Stomach (tissue), 4 donors: ENCODE measurements at regions not wholly inside any gene's neighbourhood (a gene's known extent, or its start where the extent isn't known, plus 50 kb on each side); places are given as distances from the start of the nearest gene placed in this dataset.

ENCODE experiments used
- EP300 ChIP-seq: sonication (generic); formaldehyde crosslinking; IDR thresholded peaks from one replicate; pipeline ENCODE4 v1.6.1; 2017; ENCODE audit warnings: antibody characterized with exemption
- POLR2A ChIP-seq, 4 donors: fragments of 450-650 bp; IDR thresholded peaks; one replicate each; pipeline ENCODE4 v1.6.1; 2016; ENCODE audit warnings: antibody characterized with exemption in 4 of 4, control low read depth in 2 of 4, mild to moderate bottlenecking in 1 of 4, moderate library complexity in 1 of 4
- POLR2AphosphoS5 ChIP-seq, 3 donors: sonication (generic); formaldehyde crosslinking; IDR thresholded peaks; one replicate each; pipeline ENCODE4 v1.6.1; 2016; ENCODE audit warnings: antibody characterized with exemption in 3 of 3
- TF ChIP-seq, protein P1 (sequence below), 7 experiments: fragments of 450-650 bp in 4 of 7; fragments of 200-600 bp in 3 of 7; sonication (generic) in 3 of 7; IDR thresholded peaks; one replicate each; pipeline ENCODE4 v1.5.1; 2016 to 2019; ENCODE audit warnings: antibody characterized with exemption in 7 of 7, control low read depth in 2 of 7, mild to moderate bottlenecking in 1 of 7

DNA sequence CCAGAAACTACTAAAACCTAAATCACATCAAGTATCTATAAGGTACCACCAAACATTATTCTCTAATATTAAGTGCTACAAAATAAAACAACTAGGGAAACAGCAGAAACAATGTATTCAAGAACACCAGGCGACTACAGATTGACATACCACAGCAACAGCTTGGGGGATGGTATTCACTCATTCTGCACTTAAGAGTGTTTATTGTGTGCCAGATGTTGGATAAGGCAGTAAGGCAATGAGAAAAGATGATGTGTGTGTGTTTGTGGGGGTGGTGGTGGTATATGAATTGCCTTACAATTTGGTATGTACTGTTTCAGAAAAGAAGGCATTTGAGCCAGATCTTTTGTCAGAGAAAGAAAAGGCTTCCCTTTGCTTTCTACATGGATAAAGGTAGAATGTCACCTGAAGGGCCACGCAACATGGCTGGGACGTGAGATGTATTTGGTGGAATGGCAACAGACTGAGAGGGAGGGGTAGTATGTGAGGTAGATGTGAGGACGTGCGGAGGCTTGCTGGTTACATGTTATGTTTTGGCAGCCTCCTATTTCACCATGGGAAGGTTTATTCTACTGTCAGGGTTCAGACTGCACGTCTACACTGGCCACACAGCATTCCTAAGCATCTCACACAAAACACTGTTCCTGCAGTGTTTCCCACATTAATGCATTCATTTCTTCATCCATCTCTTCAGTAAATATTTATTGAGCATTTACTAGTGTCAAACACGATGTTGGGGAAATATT lies 300.7 kb downstream of the KLF12 start:
- TF ChIP-seq, protein P1, sequence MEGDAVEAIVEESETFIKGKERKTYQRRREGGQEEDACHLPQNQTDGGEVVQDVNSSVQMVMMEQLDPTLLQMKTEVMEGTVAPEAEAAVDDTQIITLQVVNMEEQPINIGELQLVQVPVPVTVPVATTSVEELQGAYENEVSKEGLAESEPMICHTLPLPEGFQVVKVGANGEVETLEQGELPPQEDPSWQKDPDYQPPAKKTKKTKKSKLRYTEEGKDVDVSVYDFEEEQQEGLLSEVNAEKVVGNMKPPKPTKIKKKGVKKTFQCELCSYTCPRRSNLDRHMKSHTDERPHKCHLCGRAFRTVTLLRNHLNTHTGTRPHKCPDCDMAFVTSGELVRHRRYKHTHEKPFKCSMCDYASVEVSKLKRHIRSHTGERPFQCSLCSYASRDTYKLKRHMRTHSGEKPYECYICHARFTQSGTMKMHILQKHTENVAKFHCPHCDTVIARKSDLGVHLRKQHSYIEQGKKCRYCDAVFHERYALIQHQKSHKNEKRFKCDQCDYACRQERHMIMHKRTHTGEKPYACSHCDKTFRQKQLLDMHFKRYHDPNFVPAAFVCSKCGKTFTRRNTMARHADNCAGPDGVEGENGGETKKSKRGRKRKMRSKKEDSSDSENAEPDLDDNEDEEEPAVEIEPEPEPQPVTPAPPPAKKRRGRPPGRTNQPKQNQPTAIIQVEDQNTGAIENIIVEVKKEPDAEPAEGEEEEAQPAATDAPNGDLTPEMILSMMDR (IDR thresholded peaks at IDR 0.05): no peak
- TF ChIP-seq POLR2A (IDR thresholded peaks at IDR 0.05) (no peak), EP300 (no peak), POLR2AphosphoS5 (IDR thresholded peaks at IDR 0.05) (no peak)
